Astrocyte of the spinal cord (primary cell): ENCODE measurements at regions not wholly inside any gene's neighbourhood (a gene's known extent, or its start where the extent isn't known, plus 50 kb on each side); places are given as distances from the start of the nearest gene placed in this dataset.

ENCODE experiments used
- DNase-seq: peaks from one replicate; pipeline ENCODE4 v3.0.0; 2011; ENCODE audit warnings: low read depth, low spot score
- H3K4me3 ChIP-seq: 2 replicates; pipeline ENCODE4 v1.5.1; 2011; ENCODE audit warnings: low read depth, mild to moderate bottlenecking, low read length, moderate library complexity
- CTCF ChIP-seq: IDR thresholded peaks from 2 replicates; pipeline ENCODE4 v1.5.1; 2012; ENCODE audit warnings: low read depth, mild to moderate bottlenecking, low read length, inconsistent platforms
- in situ Hi-C: cut with HindIII; loops from 2 replicates; pipeline ENCODE4 v1.10.0; 2017; ENCODE audit warnings: low sequenced_read_pairs

GRCh38 chr22:48577014-48577690 lies 1250.5 kb downstream of the BRD1 start:
- no peak overlapping the region for H3K4me3 ChIP-seq
- DNase-seq: no peak
- no peak for TF ChIP-seq CTCF
- in situ Hi-C loops: no loop called here

- in situ Hi-C loops: no loop called here
- DNase-seq: no peak
- TF ChIP-seq CTCF: peak; percentile 11
- H3K4me3 ChIP-seq: no peak overlapping the region
Observed at GRCh38 chr22:48576333-48577013, 1251.2 kb downstream of the BRD1 start.

GRCh38 chr22:48575618-48576332 lies 1251.9 kb downstream of the BRD1 start:
- TF ChIP-seq CTCF: no peak
- H3K4me3 ChIP-seq: no peak overlapping the region
- in situ Hi-C loops: no loop called here
- no peak for DNase-seq

- in situ Hi-C loops: no loop called here
- no peak overlapping the region for H3K4me3 ChIP-seq
- no peak for DNase-seq
- TF ChIP-seq CTCF: no peak
Observed at GRCh38 chr22:48574776-48575617, 1252.7 kb downstream of the BRD1 start.

- in situ Hi-C loops: no loop called here
- H3K4me3 ChIP-seq: no peak overlapping the region
- TF ChIP-seq CTCF: no peak
- no peak for DNase-seq
Observed at GRCh38 chr22:48573766-48574165, 1253.9 kb downstream of the BRD1 start.

GRCh38 chr22:48572951-48573350 lies 1254.7 kb downstream of the BRD1 start:
- no peak overlapping the region for H3K4me3 ChIP-seq
- DNase-seq: no peak
- TF ChIP-seq CTCF: no peak
- in situ Hi-C loops: no loop called here
